GM18508 (cell line): ENCODE measurements at regions not wholly inside any gene's neighbourhood (a gene's known extent, or its start where the extent isn't known, plus 50 kb on each side); places are given as distances from the start of the nearest gene placed in this dataset.

Source experiments
- ATAC-seq: cut with Tn5 transposase; IDR thresholded peaks from one replicate; pipeline ENCODE4 v1.9.1; 2021; ENCODE audit warnings: moderate number of reproducible peaks; ENCODE audit not compliant: insufficient read depth, unreplicated experiment

DNA sequence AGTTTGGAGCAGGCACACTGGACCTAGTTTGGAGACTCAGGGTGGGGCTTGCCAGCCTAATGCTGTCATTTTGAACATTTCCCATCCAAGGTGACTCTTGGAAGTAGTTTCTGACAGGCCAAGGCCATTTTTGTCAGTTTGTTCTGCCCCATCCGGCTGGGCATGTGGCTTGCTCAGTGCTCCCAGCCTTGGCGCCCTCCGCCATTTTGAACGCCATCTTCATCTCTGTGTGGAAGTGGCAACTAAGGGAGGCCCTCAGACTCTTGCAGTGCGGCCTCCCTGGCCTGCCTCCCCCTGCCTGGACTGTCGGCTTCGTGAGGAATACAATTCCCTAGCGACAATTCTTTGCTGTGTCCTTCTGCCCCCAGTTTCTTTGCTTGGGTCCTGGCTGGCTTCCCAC, 150.6 kb upstream of the RGMA start:
- no peak for ATAC-seq

DNA sequence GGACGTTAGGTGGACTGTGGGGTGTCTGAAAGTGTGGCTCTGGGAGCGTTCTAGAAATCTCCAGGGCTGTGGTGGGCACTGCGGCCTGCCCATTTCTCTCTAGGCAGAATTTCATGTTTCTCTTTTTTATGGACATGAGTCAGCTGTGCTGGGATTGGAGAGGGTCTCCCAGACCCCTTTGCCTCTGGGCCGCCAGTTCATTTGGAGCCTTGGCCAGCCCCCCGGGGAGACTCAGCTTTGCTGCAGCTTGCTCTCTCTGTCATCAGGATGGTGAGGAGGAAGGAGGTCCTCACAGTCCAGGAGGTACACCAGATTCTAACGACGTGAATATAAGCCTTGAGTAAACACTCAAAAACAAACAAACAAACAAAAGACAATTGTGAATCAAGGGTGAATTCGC, 149.6 kb upstream of the RGMA start:
- no peak for ATAC-seq

DNA sequence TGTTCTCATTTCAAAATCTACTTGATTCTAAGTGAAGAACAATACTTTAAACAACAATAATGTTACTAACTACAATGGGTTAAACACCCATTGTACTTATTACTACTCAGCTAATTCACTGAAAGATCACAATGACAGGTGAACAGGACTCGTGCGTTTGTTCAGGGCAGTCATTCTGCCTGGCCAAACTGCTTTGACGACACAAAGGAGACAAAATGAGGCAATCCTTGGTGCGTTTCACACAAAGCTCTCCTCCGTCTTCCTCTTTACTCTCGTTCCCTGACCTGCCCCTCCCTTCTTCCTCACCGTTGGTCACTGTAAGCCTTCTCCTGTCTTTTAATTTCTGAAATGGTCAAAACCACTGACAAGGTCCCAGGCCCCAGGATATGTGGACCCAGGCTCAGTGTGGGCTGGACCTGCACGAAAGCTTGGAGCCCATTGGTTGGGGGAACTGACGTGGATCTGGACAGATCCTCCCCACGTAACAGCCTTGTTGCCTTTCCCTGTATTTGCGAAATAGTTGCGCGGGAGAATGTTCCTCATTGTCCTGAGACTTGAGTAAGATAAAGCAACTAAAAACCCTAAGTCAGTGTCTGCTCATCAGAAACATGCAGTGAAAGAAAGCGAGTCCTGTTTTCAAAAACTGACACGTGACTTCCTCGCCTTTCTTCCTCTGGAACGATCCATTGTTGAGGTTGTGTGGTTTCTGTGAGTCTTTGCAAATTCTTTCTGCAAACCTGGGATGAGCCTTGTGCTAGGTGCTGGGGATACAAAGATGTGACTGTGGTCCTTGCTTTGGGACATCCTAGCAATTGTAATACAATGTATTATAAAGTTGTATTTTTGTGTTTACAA, 147.1 kb upstream of the RGMA start:
- no peak for ATAC-seq

DNA sequence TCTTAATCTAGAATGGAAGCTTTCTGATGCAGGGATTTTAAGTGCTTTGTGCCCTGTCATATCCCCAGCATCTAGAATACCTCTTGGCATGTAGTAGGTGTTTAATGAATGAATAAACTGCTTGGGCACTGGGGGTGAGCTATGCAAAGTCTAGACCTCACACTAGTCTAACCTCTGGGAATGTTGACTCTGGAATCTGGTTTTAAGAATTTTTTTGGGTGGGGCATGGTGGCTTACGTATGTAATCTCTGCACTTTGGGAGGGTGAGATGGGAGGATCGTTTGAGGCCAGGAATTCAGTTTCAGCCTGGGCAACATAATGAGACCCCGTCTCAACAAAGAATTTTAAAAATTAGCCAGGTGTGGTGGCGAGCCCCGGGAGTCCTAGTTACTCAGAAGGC, 146.3 kb upstream of the RGMA start:
- no peak for ATAC-seq

DNA sequence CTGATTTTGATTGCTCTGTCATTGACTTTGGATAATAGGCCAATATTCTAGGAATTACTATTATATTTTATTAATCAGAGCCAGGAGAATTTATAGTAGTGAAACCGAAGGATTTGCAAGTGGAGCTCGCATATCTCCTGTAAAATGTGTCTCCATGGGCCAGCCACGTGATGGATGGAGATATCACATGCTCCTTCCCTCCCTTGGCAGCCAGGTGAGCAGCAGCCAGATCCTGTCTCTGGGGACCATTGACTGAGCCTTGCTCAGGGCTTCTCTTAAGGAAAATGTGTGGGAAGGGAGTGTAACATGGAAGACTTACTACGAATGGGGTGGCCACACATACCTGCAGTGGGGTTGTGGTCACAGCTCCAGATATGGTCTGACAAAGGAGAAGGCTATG, 144.7 kb upstream of the RGMA start:
- no peak for ATAC-seq

DNA sequence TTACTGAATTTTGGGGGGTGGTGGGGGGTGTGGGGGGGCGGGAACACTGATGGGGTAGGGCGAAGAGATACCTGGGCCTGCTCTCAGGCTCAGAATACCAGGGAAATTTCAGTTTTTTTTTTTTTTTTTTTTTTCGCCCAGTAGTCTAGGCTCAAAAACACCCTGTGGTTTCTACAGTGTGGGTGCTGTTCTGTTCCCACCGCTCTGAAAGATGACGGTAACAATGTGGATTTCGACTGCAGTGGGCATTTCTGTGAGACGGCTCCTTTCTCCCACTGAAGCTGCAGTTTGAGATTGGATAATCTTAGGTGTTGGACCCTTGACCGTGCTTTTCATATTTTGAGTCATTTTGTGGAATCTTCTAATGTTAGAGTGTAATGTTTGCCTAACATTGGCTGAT, 143.8 kb upstream of the RGMA start:
- ATAC-seq, result no peak

DNA sequence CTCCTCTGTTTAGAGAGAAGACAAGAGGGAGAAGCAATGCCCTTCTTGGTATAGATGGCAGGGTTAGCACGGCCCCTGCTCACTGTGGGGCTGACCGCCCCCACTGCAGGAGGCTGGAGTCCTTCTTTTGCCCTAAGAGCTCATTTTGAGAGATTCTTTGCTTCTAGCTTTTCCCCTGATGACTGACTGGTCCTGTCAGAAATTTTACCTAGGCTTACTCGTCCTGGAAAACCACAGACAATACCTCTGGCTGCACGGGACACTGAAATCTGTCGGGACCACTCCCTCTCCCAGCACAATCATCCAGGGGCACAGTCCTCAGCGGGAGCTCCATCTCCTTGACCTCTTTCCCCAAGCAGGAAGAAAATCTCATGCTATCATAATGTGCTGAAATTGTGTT, 143.0 kb upstream of the RGMA start:
- no peak for ATAC-seq

DNA sequence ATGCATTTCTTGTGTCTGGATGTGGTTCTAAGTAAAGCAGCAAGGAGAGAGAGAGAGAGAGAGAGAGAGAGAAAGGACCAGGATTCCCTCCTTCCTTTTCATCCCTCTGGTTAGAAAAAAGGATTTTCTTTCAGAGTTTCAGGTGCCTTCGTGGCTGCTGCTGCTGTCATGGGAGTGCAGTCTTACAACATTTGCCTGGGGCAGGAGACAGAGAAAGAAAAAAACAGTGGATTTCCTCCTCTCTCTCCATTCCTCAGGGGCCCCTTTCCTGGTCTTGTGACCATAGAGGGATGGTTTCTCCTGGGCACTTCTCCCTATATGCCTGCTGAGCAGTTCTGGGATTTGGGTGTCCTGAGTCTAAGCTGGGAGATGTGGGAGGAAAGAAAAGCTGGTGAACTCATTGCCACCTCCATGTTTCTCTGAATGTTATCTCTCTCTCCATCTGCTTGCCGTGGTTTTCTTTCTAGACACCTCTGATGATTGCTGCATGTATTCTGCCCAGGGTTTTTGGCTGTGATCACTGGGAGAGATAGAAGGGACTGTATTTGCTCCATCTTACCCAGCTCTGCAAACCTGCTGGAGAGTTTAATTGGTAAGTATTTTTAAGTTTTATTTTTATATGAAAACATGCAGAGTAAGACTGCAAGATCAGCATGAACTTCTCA, 142.4 kb upstream of the RGMA start:
- no peak for ATAC-seq

DNA sequence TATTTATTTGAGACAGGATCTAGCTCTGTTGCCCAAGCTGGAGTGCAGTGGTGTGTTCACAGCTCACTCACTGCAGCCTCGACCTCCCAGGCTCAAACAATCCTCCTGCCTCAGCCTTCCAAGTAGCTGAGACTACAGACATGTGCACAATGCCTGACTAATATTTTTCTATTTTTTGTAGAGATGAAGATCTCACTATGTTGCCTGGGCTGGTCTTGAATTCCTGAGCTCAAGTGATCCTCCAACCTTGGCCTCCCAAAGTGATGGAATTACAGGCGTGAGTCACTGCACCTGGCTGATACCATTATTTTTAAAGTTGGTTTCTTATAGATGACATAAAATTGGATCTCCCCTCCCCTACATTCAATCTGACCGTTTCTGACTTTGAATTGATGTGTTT, 139.5 kb upstream of the RGMA start:
- ATAC-seq, result no peak

DNA sequence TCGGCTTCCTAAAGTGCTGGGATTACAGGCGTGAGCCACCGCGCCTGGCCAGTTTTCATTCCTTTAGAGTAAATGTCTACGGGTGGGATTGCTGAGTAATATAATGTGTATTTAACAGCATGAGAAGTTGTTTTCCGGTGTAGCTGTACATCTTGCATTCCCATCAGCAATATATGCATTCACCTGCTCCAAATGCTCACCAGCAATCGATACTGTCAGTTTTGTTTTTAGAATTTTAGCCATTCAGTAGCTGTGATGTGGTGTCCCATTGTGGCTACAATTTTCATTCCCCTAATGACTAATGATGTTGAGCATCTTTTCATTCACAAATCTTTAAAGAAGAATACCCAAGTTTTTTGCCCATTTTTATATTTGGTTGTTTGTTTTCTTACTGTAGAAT, 134.8 kb upstream of the RGMA start:
- no peak for ATAC-seq

DNA sequence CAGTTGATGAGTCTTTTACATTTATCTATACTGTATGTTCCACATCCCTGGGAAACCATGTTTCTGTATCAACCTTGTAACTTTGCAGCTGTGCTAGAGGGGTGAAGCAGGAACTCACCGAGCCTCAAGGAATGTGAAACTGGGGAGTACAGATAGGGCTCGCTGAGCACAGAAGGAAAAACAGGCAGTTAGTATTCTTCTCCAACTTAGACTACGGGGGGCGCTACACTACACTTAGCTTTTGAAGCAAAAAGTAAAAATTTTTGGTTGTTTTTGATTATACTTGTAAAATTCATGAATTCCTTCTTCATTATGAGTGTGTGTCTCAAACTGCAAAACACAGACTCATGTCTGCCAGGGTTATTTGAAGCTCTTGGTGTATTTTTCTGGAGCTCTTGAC, 132.7 kb upstream of the RGMA start:
- no peak for ATAC-seq

DNA sequence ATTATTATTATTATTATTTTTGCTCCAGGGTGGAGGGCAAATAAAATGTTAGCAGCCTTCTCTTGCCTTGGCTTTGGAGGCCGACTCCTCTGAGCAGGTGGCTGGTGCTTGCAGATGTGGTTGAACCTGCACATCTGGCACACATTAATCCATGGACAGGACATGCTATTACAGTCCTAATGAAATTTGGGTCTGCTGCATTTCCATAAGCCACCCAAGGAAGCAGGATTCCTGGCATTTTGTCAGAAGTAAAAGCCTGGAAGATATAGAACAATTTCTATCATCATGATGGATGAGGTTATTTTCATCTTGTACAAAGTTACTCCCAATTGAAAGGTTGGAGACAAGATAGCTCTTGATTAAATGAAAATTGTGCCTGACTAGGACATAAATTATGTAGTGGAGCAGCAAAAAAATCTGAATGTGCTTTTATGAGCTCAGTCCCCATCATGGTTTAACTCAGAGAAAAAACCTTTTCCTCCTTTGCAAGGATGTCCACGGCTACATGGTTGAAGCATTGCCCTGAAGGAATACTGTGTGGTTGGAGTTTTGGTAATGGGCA, 130.9 kb upstream of the RGMA start:
- ATAC-seq, result no peak

DNA sequence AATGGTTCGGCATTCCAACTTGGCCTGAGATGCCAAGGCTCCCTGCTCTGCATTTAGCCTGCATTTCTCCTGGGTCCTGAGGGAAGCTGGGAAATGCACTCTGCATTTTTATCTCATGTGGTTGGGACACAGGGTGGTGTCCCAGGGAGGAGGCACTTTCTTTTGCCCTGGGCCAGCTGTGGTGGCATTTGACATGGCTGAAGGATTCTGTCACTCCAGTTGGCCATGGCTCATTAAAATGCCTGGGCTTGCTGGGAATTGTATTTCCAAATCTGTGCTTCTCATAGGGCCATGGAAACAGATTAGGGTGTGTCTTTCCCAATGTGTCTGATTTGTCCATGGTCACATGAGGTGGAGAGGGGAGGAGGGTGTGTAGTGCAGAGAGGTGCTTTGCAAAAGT, 128.3 kb upstream of the RGMA start:
- no peak for ATAC-seq

DNA sequence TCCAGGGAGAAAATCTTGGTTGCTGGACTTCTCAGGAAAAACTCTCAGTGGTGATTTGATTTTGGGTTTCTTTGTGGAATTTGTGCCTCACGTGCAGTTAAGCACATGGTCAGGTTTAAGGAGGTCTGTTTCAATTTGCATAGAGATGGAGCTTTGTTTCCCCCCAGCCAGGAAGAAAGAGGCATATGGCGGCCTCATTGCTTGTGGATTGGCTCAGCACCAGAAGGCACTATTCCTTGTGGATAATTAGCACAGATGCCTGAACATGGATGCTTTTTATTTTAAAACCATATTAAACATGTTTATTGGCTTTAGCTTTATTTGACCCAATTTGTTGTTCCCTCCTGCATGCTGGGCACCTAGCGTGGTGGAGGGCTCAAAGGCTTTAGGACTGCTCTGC, 125.1 kb upstream of the RGMA start:
- ATAC-seq, result no peak

DNA sequence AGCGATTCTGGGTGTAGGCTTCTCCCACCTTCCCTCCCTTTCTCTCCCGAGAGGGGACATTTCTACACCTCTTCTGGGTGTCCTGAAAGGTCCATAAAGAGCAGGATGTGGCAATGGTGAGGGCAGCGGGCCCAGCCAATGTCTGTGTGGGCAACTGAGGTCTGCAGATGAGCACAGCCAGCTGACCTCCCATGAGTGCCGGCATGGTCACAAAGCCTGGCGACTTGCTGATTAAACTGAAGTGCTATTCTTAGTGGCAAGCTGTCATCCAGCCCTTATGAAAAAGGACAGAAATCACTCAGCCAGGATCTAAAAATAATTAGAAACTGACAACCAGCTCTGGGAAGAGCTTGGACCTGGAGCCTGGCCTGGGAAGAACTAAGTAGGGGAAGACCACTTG, 124.3 kb upstream of the RGMA start:
- ATAC-seq, result no peak

DNA sequence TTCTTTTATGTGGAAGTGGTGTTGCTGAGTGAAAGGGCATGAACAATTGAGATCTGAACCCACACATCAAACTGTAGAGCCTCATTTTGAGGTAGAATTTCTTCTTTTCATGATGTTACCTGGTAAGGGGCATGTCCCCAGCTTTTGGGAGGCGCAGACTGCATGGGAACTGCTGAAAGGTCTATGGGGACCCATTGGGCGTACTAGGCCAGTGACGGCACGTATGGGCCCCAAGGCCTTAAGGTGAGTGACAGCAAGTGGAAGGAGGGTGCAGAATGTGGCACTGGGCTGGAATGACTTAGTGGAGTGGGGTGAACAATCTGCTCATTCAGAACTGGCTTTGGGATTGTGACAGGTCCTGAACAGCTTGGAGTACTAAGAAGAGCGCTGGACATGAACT, 123.6 kb upstream of the RGMA start:
- no peak for ATAC-seq

DNA sequence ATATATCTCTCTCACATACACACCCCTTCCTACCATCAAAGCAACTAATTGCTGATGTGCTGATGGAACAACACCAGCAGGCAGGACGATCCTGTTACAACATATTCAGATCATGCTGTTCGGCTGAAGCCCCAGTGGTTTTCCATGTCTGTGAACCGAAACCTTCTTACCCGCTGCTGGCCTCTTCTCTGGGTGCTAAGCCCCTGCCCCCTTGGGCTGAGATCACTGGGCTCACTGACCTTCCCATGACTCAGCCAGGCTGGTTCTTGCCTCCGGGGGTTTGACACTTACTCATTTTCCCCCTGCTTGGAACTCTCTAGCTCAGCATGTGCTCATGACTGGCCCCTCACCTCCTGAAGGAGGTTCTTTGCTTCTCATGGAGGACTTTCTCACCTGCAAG, 122.0 kb upstream of the RGMA start:
- ATAC-seq, result no peak

DNA sequence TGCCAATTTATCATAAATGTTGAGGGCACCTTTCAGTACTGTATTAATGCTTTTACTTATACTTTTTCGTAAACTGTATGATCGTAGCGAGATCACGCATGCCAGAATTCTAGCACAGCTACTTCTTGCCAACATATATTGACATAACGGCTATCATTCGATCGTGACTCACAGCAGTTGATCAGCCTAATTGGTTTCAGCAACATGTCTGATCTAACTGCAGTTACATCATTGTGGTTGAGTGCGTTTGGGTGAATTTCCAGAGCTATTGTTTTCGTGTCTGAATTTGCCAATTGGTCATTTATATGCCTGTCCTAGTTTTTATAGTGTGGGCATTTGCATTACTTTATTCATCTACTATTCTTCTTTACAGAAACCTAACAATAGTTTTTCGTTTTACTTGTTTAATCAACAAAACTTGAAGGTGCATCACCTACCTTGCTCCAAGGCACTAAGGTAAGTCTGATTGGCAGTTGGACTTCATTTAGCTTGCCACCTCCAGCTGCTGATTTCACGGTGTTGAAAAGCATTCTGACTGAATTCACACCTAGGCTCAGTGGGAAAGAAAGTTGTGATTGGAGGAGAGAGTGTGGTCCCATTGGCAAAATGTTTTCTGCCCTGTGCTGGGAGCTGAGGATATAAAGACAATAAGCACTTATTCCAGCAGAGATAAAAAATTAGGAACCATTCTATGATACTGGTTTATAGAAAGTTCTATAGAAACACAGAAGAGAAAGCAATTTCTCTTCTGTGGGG, 120.9 kb upstream of the RGMA start:
- ATAC-seq, result no peak

DNA sequence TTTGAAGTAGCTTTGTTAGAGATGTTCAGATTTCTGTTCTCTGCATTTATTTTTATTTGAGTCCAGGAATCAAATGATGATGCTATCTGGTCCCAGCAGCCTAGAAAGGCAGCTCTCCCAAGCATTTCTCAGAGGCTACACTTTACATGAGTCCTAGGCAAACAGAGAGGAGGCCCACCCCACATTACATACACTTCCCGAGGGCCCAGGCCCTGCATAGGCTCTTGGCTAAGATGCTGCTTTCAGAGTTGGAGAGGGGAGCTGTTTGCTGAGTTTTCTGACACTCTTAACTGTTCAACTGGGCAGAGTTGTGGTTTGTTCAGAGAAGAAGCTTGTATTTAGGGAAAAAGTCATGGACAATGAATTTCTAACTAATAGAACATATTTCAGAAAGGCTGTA, 117.9 kb upstream of the RGMA start:
- no peak for ATAC-seq

DNA sequence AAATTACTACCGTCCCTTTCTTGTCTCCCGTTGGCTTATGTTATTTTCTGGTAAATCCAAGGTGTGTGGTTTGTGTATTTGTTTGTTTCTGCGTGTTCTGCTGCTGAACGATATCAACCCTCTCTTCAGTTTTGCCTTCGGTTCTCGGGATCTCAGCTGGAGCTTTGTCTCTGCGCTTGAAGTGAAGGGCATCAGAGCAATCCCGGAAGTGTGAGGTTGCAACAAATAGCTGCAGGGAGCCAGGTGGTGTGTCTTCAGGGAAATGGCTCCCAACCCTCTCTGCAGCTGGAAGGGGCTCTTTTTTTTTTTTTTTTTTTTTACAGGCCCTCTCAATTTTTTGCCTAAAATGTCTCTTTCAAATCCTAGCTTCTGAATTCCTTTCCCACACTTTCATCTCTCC, 116.4 kb upstream of the RGMA start:
- no peak for ATAC-seq

DNA sequence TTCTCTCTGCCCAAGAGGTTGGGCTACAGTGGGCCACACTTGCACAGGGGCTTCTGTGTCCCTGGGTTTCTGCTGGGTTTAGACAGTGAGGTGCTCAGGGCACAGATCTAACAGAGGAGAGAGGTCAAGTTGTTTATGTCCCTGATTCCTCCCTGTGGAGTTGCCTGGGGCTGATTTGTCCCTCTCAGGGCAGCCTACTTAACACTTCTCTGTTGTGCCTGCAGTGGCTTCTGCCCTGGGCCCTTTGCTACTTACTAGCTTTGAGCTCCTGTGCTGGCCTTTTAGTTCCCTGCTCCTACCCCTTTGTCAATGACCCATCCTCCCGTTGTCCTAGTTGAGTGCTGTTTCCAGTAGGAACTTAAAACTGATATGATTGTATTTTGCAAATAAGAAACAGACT, 114.0 kb upstream of the RGMA start:
- no peak for ATAC-seq
